Esophagus muscularis mucosa (tissue), 4 donors: ENCODE measurements at regions not wholly inside any gene's neighbourhood (a gene's known extent, or its start where the extent isn't known, plus 50 kb on each side); places are given as distances from the start of the nearest gene placed in this dataset.

Experiments
- DNase-seq: peaks from one replicate; pipeline ENCODE4 v3.0.0-alpha.2; 2017; ENCODE audit errors: extremely low spot score
- H3K27ac ChIP-seq, 4 donors: fragments of 200-600 bp; sonication (generic); replicated peaks in 1 of 4; 1 replicate in 3 of 4; 2 replicates in 1 of 4; pipeline ENCODE4 v1.5.1; 2016 to 2019; ENCODE audit warnings: mild to moderate bottlenecking in 1 of 4
- H3K27me3 ChIP-seq, 4 donors: fragments of 200-600 bp; sonication (generic); one replicate each; pipeline versions ENCODE4 v1.5.1 to v1.6.0; 2016 to 2019
- H3K36me3 ChIP-seq, 4 donors: fragments of 200-600 bp; sonication (generic); one replicate each; pipeline ENCODE4 v1.5.1; 2016 to 2019
- H3K4me1 ChIP-seq, 4 donors: fragments of 200-600 bp; sonication (generic); one replicate each; pipeline ENCODE4 v1.5.1; 2016 to 2019
- H3K4me3 ChIP-seq, 4 donors: fragments of 200-600 bp; sonication (generic); 1 replicate in 2 of 4; 2 replicates in 2 of 4; pipeline ENCODE4 v1.5.1; 2016 to 2019; ENCODE audit warnings: mild to moderate bottlenecking in 4 of 4, moderate library complexity in 1 of 4
- H3K9me3 ChIP-seq, 4 donors: fragments of 200-600 bp; sonication (generic); 1 replicate in 3 of 4; 2 replicates in 1 of 4; pipeline ENCODE4 v1.5.1; 2016 to 2019
- EP300 ChIP-seq: sonication (generic); formaldehyde crosslinking; IDR thresholded peaks from one replicate; pipeline ENCODE4 v1.6.1; 2017; ENCODE audit warnings: antibody characterized with exemption
- POLR2A ChIP-seq: fragments of 450-650 bp; IDR thresholded peaks from one replicate; pipeline ENCODE4 v1.6.1; 2017; ENCODE audit warnings: antibody characterized with exemption, moderate library complexity, mild to moderate bottlenecking, low read depth
- POLR2AphosphoS5 ChIP-seq, 2 donors: sonication (generic); formaldehyde crosslinking; IDR thresholded peaks; one replicate each; pipeline ENCODE4 v1.6.1; 2017; ENCODE audit warnings: antibody characterized with exemption in 2 of 2
- WGBS: methylation state at CpG from one replicate; pipeline ENCODE4 v1.1.5; 2018; 5-methylcytosine and 5-hydroxymethylcytosine counted together
- intact Hi-C: fragments of 100-400 bp; cut with DNase I; formaldehyde crosslinking; loops from one replicate; pipeline ENCODE4 v1.15.1; 2023
- TF ChIP-seq, protein P1 (sequence below), 3 experiments: fragments of 200-600 bp in 2 of 3; fragments of 450-650 bp in 1 of 3; sonication (generic) in 2 of 3; IDR thresholded peaks; one replicate each; pipeline ENCODE4 v1.5.1; 2017 to 2019; ENCODE audit warnings: antibody characterized with exemption in 3 of 3, mild to moderate bottlenecking in 2 of 3, moderate library complexity in 1 of 3

DNA sequence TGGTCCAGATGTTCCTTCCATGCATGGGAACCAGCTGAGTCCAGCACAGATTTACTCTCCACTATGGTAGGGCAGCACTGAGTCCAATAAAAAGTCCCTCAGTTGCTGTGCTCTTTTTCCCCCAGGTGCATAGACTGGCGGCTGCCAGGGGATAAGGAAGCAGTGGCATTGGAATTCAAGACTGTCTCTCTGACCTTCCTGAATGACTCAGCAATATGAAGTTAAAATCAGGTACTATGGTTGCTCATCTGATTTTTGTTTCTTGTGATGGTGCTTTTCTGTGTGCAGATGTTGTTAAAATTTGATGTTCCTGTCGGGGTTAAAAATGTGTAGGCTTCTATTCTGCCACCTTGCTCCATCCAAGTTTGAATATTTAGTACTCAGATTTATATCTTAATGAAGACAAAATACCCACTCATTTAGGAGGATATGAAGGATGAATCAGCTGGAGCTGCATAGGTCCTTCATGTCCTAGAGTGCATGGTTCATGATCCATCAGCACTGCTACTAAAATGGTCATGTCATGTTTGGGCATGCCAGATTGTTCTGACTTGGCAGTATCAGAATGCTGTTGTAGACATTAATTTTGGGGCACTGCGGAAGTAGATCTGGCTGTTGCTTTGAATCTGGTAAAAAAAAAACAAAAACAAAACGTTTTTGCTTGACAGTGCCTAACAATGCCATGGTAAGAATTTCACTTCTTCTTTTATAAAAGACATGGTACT, 321.2 kb upstream of the MAP3K7 start:
- intact Hi-C loops, result no loop called here
- no peaks in the 10 kb centered on the region for H3K9me3 ChIP-seq
- no peak overlapping the region for H3K27ac ChIP-seq
- peaks cover 0 to 4% (median 0%) of the 10 kb centered on the region in 4 donors for H3K27me3 ChIP-seq
- TF ChIP-seq EP300, result no peak
- TF ChIP-seq, protein P1, sequence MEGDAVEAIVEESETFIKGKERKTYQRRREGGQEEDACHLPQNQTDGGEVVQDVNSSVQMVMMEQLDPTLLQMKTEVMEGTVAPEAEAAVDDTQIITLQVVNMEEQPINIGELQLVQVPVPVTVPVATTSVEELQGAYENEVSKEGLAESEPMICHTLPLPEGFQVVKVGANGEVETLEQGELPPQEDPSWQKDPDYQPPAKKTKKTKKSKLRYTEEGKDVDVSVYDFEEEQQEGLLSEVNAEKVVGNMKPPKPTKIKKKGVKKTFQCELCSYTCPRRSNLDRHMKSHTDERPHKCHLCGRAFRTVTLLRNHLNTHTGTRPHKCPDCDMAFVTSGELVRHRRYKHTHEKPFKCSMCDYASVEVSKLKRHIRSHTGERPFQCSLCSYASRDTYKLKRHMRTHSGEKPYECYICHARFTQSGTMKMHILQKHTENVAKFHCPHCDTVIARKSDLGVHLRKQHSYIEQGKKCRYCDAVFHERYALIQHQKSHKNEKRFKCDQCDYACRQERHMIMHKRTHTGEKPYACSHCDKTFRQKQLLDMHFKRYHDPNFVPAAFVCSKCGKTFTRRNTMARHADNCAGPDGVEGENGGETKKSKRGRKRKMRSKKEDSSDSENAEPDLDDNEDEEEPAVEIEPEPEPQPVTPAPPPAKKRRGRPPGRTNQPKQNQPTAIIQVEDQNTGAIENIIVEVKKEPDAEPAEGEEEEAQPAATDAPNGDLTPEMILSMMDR (IDR thresholded peaks at IDR 0.05), result no peak
- TF ChIP-seq POLR2AphosphoS5 (IDR thresholded peaks at IDR 0.05), result no peak
- TF ChIP-seq POLR2A, result no peak
- H3K36me3 ChIP-seq, result no peaks in the 10 kb centered on the region
- 67% methylated on average over 4 of the region's 4 CpGs for WGBS
- H3K4me1 ChIP-seq, result no peaks in the 10 kb centered on the region
- no peak overlapping the region for H3K4me3 ChIP-seq
- DNase-seq, result no peak

- 61% methylated on average over 3 of the region's 3 CpGs for WGBS
- TF ChIP-seq, protein P1 (IDR thresholded peaks at IDR 0.05), result no peak
- no peak for TF ChIP-seq POLR2A
- no peak for TF ChIP-seq EP300
- TF ChIP-seq POLR2AphosphoS5 (IDR thresholded peaks at IDR 0.05), result no peak
- no peak for DNase-seq
These were observed 318.5 kb upstream of the MAP3K7 start for GRCh38 chr6:90905351-90905750.

GRCh38 chr6:90900034-90900433, 313.2 kb upstream of the MAP3K7 start:
- Histone ChIP-seq H3K4me1 (no peaks in the 10 kb centered on the region), H3K4me3 (no peak overlapping the region), H3K27ac (no peak overlapping the region), H3K36me3 (no peaks in the 10 kb centered on the region), H3K27me3 (no peaks in the 10 kb centered on the region), H3K9me3 (no peaks in the 10 kb centered on the region)
- intact Hi-C loops, result no loop called here
- TF ChIP-seq EP300, result no peak
- TF ChIP-seq POLR2A, result no peak
- TF ChIP-seq, protein P1 (IDR thresholded peaks at IDR 0.05), result no peak
- TF ChIP-seq POLR2AphosphoS5 (IDR thresholded peaks at IDR 0.05), result no peak
- no peak for DNase-seq
- 90% methylated on average over 2 of the region's 2 CpGs for WGBS

More at GRCh38 chr6:90905351-90905750, 318.5 kb upstream of the MAP3K7 start:
- H3K9me3 ChIP-seq, result no peaks in the 10 kb centered on the region
- peaks cover 0 to 4% (median 0%) of the 10 kb centered on the region in 4 donors for H3K27me3 ChIP-seq
- H3K4me1 ChIP-seq, result no peaks in the 10 kb centered on the region
- H3K27ac ChIP-seq, result no peak overlapping the region
- no peak overlapping the region for H3K4me3 ChIP-seq
- intact Hi-C loops, result no loop called here
- H3K36me3 ChIP-seq, result no peaks in the 10 kb centered on the region

DNA sequence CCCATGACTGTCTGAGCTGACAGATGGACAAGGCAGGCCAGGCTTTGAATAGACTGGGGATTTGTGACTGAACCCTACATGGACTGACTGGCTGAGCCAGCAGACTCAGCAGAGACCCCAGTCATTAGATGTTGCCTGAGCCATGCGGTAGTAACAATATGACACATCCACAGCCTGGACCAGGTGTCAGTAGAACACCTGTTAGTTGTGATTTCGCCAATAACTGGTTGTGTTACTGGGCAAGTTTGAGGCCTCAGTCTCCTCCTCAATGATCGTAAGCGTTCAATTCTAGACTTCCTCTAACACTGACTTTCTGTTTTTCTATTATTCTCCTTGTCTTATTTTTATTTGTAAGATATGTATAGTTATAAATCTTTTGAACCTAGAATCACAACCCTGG, 311.9 kb upstream of the MAP3K7 start:
- Histone ChIP-seq H3K27ac (no peak overlapping the region), H3K4me3 (no peak overlapping the region), H3K27me3 (no peaks in the 10 kb centered on the region), H3K4me1 (no peaks in the 10 kb centered on the region), H3K36me3 (no peaks in the 10 kb centered on the region), H3K9me3 (no peaks in the 10 kb centered on the region)
- intact Hi-C loops, result loop anchor here (10.0 kb wide), 1 partner anchor 264 kb away; no protein-coding TSS in a partner anchor
- TF ChIP-seq POLR2A (no peak), POLR2AphosphoS5 (IDR thresholded peaks at IDR 0.05) (no peak), EP300 (no peak)
- TF ChIP-seq, protein P1 (IDR thresholded peaks at IDR 0.05), result no peak
- no peak for DNase-seq
- WGBS, result 89% methylated on average over 4 of the region's 4 CpGs
